ENCODE measurements at regions not wholly inside any gene's neighbourhood (a gene's known extent, or its start where the extent isn't known, plus 50 kb on each side); places are given as distances from the start of the nearest gene placed in this dataset.

GRCh38 chr4:141387299-141387698, 166.6 kb downstream of the ZNF330 start:
- ChIA-PET POLR2A (no interaction called here), CTCF (no interaction called here)
- BruUV-seq (replicated peaks) = no TSS peak
- Histone ChIP-seq H4K20me1 (replicated peaks; ENCODE audit: control insufficient read depth, extremely low read depth, insufficient read depth, low read length) (no peaks in the 10 kb centered on the region), H3K4me1 (ENCODE audit: control insufficient read depth, extremely low read depth, insufficient read depth, low read length) (no peaks in the 10 kb centered on the region), H3K9me3 (replicated peaks; ENCODE audit: control insufficient read depth, insufficient read depth, low read length) (no peaks in the 10 kb centered on the region), H2AFZ (ENCODE audit: low read depth, low read length) (no peak overlapping the region), H3K9me1 (replicated peaks; ENCODE audit: control insufficient read depth, extremely low read depth, insufficient read depth, low read length) (no peaks in the 10 kb centered on the region), H3K9ac (replicated peaks; ENCODE audit: extremely low read depth, insufficient read depth, low read length) (no peak overlapping the region), H3K79me2 (ENCODE audit: control insufficient read depth, insufficient read depth, low read length) (no peaks in the 10 kb centered on the region), H3K36me3 (ENCODE audit: control insufficient read depth in 2 of 2, extremely low read depth in 1 of 2, insufficient read depth in 2 of 2, low read length in 2 of 2) (no peaks in the 10 kb centered on the region), H3K27me3 (ENCODE audit: control insufficient read depth in 2 of 2, insufficient read depth in 2 of 2, low read length in 2 of 2) (no peaks in the 10 kb centered on the region), H3K4me3 (replicated peaks in 1 of 3; ENCODE audit: insufficient read depth in 1 of 3, low read depth in 1 of 3, low read length in 3 of 3) (no peak overlapping the region), H3K4me2 (ENCODE audit: insufficient read depth, low read length) (no peak overlapping the region), H3K27ac (ENCODE audit: insufficient read depth, low read depth, low read length) (no peak overlapping the region)
- FAIRE-seq = no peak
- intact Hi-C loops (cut with micrococcal nuclease) (no loop called here), dilution Hi-C loops (cut with MboI; ENCODE audit: extremely low pct_ligation_motif_present, low sequenced_read_pairs) (no loop called here)
- TF ChIP-seq POLR2A (IDR thresholded peaks at IDR 0.05; ENCODE audit: low read depth, low read length) (no peak), JUN (IDR thresholded peaks at IDR 0.05; ENCODE audit: borderline replicate concordance, insufficient read depth, insufficient read length, low read depth) (no peak), POLR2AphosphoS5 (IDR thresholded peaks at IDR 0.05; ENCODE audit: insufficient read depth, low read depth, low read length) (no peak)
- DNase-seq (ENCODE audit: low read depth, low spot score) = no peak

GRCh38 chr4:141388481-141388880, 167.8 kb downstream of the ZNF330 start:
- Histone ChIP-seq H3K27ac (ENCODE audit: insufficient read depth, low read depth, low read length) (no peak overlapping the region), H3K9me1 (replicated peaks; ENCODE audit: control insufficient read depth, extremely low read depth, insufficient read depth, low read length) (no peaks in the 10 kb centered on the region), H3K27me3 (ENCODE audit: control insufficient read depth in 2 of 2, insufficient read depth in 2 of 2, low read length in 2 of 2) (no peaks in the 10 kb centered on the region), H3K4me3 (replicated peaks in 1 of 3; ENCODE audit: insufficient read depth in 1 of 3, low read depth in 1 of 3, low read length in 3 of 3) (no peak overlapping the region), H2AFZ (ENCODE audit: low read depth, low read length) (no peak overlapping the region), H3K79me2 (ENCODE audit: control insufficient read depth, insufficient read depth, low read length) (no peaks in the 10 kb centered on the region), H3K4me2 (ENCODE audit: insufficient read depth, low read length) (no peak overlapping the region), H3K9ac (replicated peaks; ENCODE audit: extremely low read depth, insufficient read depth, low read length) (no peak overlapping the region), H4K20me1 (replicated peaks; ENCODE audit: control insufficient read depth, extremely low read depth, insufficient read depth, low read length) (no peaks in the 10 kb centered on the region), H3K9me3 (replicated peaks; ENCODE audit: control insufficient read depth, insufficient read depth, low read length) (no peaks in the 10 kb centered on the region), H3K36me3 (ENCODE audit: control insufficient read depth in 2 of 2, extremely low read depth in 1 of 2, insufficient read depth in 2 of 2, low read length in 2 of 2) (no peaks in the 10 kb centered on the region), H3K4me1 (ENCODE audit: control insufficient read depth, extremely low read depth, insufficient read depth, low read length) (no peaks in the 10 kb centered on the region)
- ChIA-PET CTCF (interaction anchor here (0.9 kb wide), 1 partner anchor 323 kb away, joined by 3 read pairs; no protein-coding TSS in a partner anchor), POLR2A (no interaction called here)
- TF ChIP-seq GATA2 (IDR thresholded peaks at IDR 0.05; ENCODE audit: insufficient read depth, insufficient read length, low read depth, low read length) (no peak), JUN (IDR thresholded peaks at IDR 0.05; ENCODE audit: borderline replicate concordance, insufficient read depth, insufficient read length, low read depth) (no peak), EZH2 (IDR thresholded peaks at IDR 0.05; ENCODE audit: borderline replicate concordance, low read depth, low read length, severe bottlenecking) (no peak), MYC (IDR thresholded peaks at IDR 0.05; ENCODE audit: low read depth, low read length) (no peak), FOS (IDR thresholded peaks at IDR 0.05; ENCODE audit: borderline replicate concordance, insufficient read depth, low read length) (no peak), POLR2AphosphoS5 (IDR thresholded peaks at IDR 0.05; ENCODE audit: insufficient read depth, low read depth, low read length) (no peak), POLR2A (IDR thresholded peaks at IDR 0.05; ENCODE audit: low read depth, low read length) (no peak), MAX (IDR thresholded peaks at IDR 0.05; ENCODE audit: insufficient read depth, insufficient read length) (no peak), CTCF (IDR thresholded peaks at IDR 0.05; ENCODE audit: extremely low read depth in 1 of 2, insufficient read depth in 1 of 2, low read depth in 1 of 2, low read length in 2 of 2) (no peak)
- intact Hi-C loops (cut with micrococcal nuclease) = no loop called here
- no peak for FAIRE-seq
- no peak for DNase-seq (ENCODE audit: low read depth, low spot score)
- dilution Hi-C loops (cut with MboI; ENCODE audit: extremely low pct_ligation_motif_present, low sequenced_read_pairs) = no loop called here
- no TSS peak for BruUV-seq (replicated peaks)
